ENCODE measurements at regions not wholly inside any gene's neighbourhood (a gene's known extent, or its start where the extent isn't known, plus 50 kb on each side); places are given as distances from the start of the nearest gene placed in this dataset.

GRCh38 chr2:185676316-185676715 is 62.3 kb upstream of the FSIP2 start:
- TF ChIP-seq MXI1 (IDR thresholded peaks at IDR 0.05; ENCODE audit: low read depth, low read length) = no peak
- TF ChIP-seq, protein P1, sequence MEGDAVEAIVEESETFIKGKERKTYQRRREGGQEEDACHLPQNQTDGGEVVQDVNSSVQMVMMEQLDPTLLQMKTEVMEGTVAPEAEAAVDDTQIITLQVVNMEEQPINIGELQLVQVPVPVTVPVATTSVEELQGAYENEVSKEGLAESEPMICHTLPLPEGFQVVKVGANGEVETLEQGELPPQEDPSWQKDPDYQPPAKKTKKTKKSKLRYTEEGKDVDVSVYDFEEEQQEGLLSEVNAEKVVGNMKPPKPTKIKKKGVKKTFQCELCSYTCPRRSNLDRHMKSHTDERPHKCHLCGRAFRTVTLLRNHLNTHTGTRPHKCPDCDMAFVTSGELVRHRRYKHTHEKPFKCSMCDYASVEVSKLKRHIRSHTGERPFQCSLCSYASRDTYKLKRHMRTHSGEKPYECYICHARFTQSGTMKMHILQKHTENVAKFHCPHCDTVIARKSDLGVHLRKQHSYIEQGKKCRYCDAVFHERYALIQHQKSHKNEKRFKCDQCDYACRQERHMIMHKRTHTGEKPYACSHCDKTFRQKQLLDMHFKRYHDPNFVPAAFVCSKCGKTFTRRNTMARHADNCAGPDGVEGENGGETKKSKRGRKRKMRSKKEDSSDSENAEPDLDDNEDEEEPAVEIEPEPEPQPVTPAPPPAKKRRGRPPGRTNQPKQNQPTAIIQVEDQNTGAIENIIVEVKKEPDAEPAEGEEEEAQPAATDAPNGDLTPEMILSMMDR (IDR thresholded peaks at IDR 0.05) = no peak
- TF ChIP-seq NRF1 (IDR thresholded peaks at IDR 0.05; ENCODE audit: low read depth, low read length) = no peak
